Esophagus (tissue), 2 donors: ENCODE measurements at regions not wholly inside any gene's neighbourhood (a gene's known extent, or its start where the extent isn't known, plus 50 kb on each side); places are given as distances from the start of the nearest gene placed in this dataset.

Experiments used
- H3K27ac ChIP-seq, 2 donors: one replicate each; pipeline ENCODE4 v1.5.1; 2013; ENCODE audit warnings: low read depth in 2 of 2, mild to moderate bottlenecking in 2 of 2, inconsistent platforms in 1 of 2, low read length in 1 of 2, moderate library complexity in 1 of 2
- H3K27me3 ChIP-seq, 2 donors: one replicate each; pipeline ENCODE4 v1.6.1; 2013; ENCODE audit warnings: low read length in 2 of 2, control low read depth in 1 of 2, mild to moderate bottlenecking in 1 of 2; ENCODE audit not compliant: insufficient read depth in 2 of 2, control insufficient read depth in 1 of 2
- H3K36me3 ChIP-seq, 2 donors: one replicate each; pipeline ENCODE4 v1.6.1; 2013; ENCODE audit warnings: low read length in 1 of 2; ENCODE audit not compliant: control insufficient read depth in 2 of 2, insufficient read depth in 2 of 2
- H3K4me1 ChIP-seq, 2 donors: one replicate each; pipeline ENCODE4 v1.6.1; 2013; ENCODE audit warnings: low read length in 1 of 2; ENCODE audit not compliant: control insufficient read depth in 2 of 2, insufficient read depth in 2 of 2
- H3K4me3 ChIP-seq, 2 donors: one replicate each; pipeline ENCODE4 v1.5.1; 2013; ENCODE audit warnings: low read length in 2 of 2, mild to moderate bottlenecking in 2 of 2, low read depth in 1 of 2, moderate library complexity in 1 of 2
- H3K9me3 ChIP-seq, 2 donors: one replicate each; pipeline ENCODE4 v1.6.1; 2013; ENCODE audit warnings: mild to moderate bottlenecking in 2 of 2, low read depth in 1 of 2, low read length in 1 of 2, moderate library complexity in 1 of 2; ENCODE audit not compliant: control insufficient read depth in 2 of 2, insufficient read depth in 1 of 2
- WGBS, 2 donors: extraction: QIAGEN DNeasy Blood & Tissue Kit; methylation state at CpG; one replicate each; pipeline ENCODE4 v1.1.7; 2013; 5-methylcytosine and 5-hydroxymethylcytosine counted together
- donor health status: healthy with polysubstance abuse.
- donor health status: Bipolar disorder and iron deficiency.

DNA sequence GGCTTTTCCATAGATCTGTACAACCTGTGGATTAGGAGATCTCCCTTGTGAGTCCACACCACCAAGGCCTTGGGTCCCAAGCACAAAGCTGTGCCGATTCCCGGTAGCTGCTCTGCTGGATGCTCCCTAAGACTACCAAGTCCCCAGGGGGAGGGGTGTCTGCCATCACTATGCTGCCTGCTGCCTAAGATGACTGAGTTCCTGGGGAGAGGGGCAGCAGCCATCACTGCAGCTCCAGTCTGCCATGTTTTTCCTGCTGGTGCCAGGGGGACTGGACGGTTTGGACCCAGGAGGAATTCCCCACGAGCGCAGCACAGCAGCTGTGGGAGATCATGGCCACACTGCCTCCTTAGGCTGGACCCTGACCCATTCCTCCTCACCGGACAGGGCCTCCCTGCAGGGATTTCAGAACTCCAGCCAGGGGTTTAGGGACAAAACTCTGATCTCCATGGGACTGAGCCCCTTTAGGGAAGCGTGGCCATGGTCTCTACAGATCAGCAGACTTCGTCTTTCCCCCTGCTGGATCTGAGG lies 1049.8 kb downstream of the SORCS1 start:
- peaks cover 2 to 4% of the 10 kb centered on the region in 2 donors for H3K9me3 ChIP-seq
- H3K27ac ChIP-seq = no peak overlapping the region
- H3K4me1 ChIP-seq = no peaks in the 10 kb centered on the region
- 93% methylated on average over 8 of the region's 8 CpGs for WGBS, 2 donors
- no peaks in the 10 kb centered on the region for H3K36me3 ChIP-seq
- H3K4me3 ChIP-seq = no peak overlapping the region
- H3K27me3 ChIP-seq = no peaks in the 10 kb centered on the region

DNA sequence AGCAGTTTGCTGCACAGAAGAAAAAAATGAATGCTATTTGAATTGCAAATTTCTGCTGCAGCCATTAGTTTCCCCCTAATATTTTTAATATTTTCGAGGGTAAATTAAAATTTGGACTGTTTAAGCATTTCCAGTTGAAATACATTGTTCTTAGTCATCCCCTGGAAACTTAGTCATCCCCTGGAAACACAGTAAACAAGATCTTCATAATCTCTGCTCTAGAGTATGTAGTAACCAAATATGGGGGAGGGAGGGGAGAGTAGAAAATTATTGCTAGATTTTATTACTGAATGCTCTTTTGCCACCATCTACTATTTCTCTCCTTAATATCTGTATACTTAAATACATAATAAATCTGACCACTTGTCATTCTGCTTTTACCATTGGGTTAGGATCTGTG lies 1053.3 kb downstream of the SORCS1 start:
- H3K36me3 ChIP-seq = no peaks in the 10 kb centered on the region
- H3K27me3 ChIP-seq = no peaks in the 10 kb centered on the region
- H3K27ac ChIP-seq = no peak overlapping the region
- H3K4me3 ChIP-seq = no peak overlapping the region
- 20 to 36% methylated on average over 1 of the region's 1 CpG for WGBS, 2 donors
- H3K4me1 ChIP-seq = no peaks in the 10 kb centered on the region
- peaks cover 0 to 4% of the 10 kb centered on the region in 2 donors for H3K9me3 ChIP-seq

DNA sequence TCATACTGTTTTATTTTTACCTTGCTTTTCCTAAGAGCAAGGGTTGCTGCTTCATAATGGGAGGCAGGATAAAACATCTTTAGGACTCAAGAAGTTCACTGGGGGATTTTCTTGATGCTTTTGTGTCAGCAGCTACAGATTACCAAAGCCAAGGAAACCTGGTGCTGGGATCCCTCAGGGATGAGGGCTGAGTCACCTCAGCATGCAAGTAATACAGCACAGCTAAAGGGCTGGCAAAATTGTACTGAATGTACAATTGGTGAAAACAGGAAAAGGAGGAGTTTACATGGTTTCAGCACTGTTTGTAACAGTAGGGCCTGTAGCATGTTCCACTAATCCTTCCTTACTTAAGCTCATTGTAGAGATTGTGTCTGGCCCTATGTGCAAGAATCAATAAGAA lies 1056.8 kb downstream of the SORCS1 start:
- no peak overlapping the region for H3K27ac ChIP-seq

DNA sequence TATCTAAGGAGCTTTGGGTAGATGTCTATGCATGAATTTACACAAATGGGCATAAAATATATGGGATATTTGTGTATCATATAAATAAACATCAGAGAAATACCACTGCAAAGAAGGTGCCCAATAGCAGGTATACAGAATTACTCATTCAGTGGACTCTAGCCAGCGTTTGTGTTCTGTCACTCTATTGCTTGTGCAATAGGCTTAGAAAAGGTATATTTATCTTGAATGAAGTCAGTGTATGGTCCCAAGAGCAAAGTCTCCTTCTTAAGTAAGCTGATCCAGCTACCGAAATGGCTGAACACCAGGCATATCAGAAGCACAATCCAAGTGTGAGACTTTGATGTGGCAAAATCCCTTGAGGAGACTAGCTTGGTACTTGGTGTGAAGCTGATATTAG lies 1058.4 kb downstream of the SORCS1 start:
- H3K36me3 ChIP-seq = no peaks in the 10 kb centered on the region
- WGBS, 2 donors = 63 to 76% methylated on average over 2 of the region's 2 CpGs

More for the DNA sequence above, 1056.8 kb downstream of the SORCS1 start:
- Histone ChIP-seq H3K4me1 (no peaks in the 10 kb centered on the region), H3K4me3 (no peak overlapping the region), H3K36me3 (no peaks in the 10 kb centered on the region), H3K27me3 (no peaks in the 10 kb centered on the region), H3K9me3 (no peaks in the 10 kb centered on the region)

DNA sequence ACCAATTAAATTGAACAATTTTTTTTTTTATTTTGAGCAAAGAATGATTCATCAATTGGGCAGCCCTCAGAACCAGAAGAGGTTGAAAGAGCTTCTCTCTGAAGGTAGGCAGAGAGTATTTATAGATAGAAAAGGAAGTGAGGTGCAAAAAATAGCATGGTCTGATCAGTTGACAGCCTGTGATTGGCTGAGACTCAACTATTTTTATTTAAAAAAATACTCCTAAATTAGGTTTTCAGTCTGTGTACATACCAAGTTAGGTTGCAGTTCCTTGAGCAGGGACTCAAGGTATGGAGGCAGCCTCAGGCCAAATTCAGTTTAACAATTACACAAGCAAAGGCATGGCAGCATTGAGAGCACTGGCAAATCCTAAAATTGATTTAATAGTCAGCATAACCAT lies 1074.7 kb downstream of the SORCS1 start:
- no peaks in the 10 kb centered on the region for H3K27me3 ChIP-seq
- H3K36me3 ChIP-seq = no peaks in the 10 kb centered on the region
- no peaks in the 10 kb centered on the region for H3K4me1 ChIP-seq
- no peak overlapping the region for H3K27ac ChIP-seq
- no peaks in the 10 kb centered on the region for H3K9me3 ChIP-seq
- no peak overlapping the region for H3K4me3 ChIP-seq

More for the DNA sequence above, 1058.4 kb downstream of the SORCS1 start:
- Histone ChIP-seq H3K4me1 (no peaks in the 10 kb centered on the region), H3K9me3 (no peaks in the 10 kb centered on the region), H3K4me3 (no peak overlapping the region), H3K27me3 (no peaks in the 10 kb centered on the region), H3K27ac (no peak overlapping the region)

DNA sequence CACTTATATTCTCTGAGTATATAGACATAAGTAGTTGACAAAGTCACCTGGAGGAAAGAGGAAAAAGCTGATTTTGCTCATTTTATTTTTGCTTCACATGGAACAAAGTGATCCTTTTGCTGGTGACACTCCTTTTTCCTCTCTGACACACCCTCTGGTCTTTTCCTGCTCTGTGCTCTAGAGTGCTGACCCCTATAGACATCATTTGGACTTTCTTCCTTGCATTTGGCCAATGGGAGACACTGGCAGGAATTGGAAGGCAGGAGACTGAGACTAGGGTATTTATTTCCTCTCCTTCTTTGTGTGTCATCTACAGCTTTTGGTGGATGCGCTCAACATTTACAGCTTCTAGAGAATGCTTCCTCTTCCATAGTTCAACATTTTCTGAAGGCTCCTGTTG lies 1078.1 kb downstream of the SORCS1 start:
- 92 to 100% methylated on average over 1 of the region's 1 CpG for WGBS, 2 donors
- no peaks in the 10 kb centered on the region for H3K27me3 ChIP-seq
- H3K4me3 ChIP-seq = no peak overlapping the region
- H3K9me3 ChIP-seq = no peaks in the 10 kb centered on the region
- no peak overlapping the region for H3K27ac ChIP-seq
- no peaks in the 10 kb centered on the region for H3K36me3 ChIP-seq
- no peaks in the 10 kb centered on the region for H3K4me1 ChIP-seq

DNA sequence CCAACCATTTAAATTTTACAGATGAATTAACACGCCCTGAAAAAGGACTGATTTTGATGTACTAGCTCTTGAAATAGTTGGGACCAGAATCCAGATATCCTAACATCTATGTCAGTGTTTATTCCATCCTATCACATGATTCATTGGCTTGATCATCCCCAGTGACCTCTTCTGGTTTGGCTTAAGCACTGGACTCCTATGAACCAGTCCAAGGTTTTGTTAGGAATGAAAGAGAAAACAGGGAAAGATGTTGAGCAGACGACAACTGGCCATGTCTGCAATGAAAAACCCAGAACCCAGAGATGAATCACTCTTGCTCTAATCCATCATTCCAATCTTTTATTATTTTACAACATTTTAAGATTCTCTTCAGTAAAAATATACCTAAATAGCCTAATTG lies 1080.9 kb downstream of the SORCS1 start:
- Histone ChIP-seq H3K4me3 (no peak overlapping the region), H3K27ac (no peak overlapping the region), H3K4me1 (no peaks in the 10 kb centered on the region), H3K36me3 (no peaks in the 10 kb centered on the region), H3K9me3 (no peaks in the 10 kb centered on the region), H3K27me3 (no peaks in the 10 kb centered on the region)
- 65 to 74% methylated on average over 2 of the region's 2 CpGs for WGBS, 2 donors

DNA sequence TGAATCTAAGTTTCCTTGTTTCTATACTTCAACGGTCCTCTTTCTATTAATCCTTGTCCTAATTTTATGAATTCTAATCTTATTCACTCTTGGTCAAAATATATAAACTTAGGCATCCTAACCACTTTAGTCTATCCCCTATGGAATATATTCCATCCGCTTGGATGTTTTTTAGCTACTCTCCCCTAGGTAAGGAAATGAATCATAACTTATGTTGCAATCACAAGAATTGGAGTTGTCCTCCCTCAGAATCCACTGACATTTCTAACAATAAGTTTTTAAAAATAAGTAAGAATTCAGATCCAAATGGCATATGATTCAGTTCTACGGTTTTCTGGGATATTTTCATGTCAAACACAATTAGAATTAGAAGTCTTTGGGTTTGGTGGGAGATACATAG lies 1081.6 kb downstream of the SORCS1 start:
- Histone ChIP-seq H3K27me3 (no peaks in the 10 kb centered on the region), H3K4me3 (no peak overlapping the region), H3K4me1 (no peaks in the 10 kb centered on the region), H3K36me3 (no peaks in the 10 kb centered on the region), H3K27ac (no peak overlapping the region), H3K9me3 (no peaks in the 10 kb centered on the region)
- 72 to 76% methylated on average over 3 of the region's 3 CpGs for WGBS, 2 donors

DNA sequence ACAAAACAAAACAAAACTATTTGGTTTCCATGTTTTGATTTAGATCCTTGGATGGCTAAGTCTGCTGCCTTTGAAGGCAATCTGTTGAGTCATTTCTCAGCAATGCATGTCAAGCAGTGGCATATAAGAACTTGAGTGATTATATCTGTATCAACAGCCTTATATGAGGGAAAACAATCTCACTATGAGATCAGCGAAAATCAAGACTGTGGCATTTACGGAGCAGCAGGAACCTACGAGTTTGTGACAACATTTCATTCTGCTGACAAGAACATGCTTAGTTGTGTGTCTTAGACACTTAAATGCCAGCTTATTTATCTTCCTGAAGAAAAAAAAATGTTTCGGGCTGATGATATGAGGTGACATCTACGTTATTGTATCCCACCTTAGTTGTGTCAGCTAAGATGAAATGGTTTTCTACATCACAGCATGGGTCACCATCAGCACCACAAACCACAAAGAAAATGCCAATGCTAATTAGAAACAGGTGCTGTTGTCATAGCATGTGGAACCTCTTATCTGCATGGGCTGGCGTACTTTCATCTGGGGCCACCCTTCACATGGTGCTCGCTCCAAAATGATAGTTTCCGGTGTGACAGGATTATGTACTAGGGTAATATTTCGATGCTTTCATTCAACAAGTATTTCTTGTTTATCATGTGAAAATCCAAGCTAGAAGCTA lies 1085.5 kb downstream of the SORCS1 start:
- Histone ChIP-seq H3K9me3 (no peaks in the 10 kb centered on the region), H3K27ac (no peak overlapping the region), H3K36me3 (no peaks in the 10 kb centered on the region), H3K4me3 (no peak overlapping the region), H3K4me1 (no peaks in the 10 kb centered on the region), H3K27me3 (no peaks in the 10 kb centered on the region)
- 64 to 65% methylated on average over 9 of the region's 9 CpGs for WGBS, 2 donors

DNA sequence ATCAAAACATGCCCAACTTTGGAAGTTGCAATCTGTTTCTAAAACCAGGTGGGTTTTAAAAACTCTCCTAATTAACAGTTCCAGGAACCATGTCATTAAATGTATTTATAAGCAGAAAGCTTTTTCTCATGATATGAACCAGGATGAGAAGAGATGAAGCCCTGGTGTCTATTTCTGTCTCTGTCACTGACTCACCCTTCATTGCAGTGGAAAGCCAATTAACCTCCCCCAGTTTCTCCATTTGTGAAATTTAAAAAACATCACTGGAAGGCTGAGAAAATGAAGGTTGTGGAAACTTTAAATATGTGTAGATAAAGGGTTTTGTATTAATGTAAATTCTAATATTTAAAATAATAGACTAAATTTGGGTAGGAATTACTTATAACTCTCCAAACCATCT lies 1088.0 kb downstream of the SORCS1 start:
- Histone ChIP-seq H3K27me3 (no peaks in the 10 kb centered on the region), H3K27ac (no peak overlapping the region), H3K36me3 (no peaks in the 10 kb centered on the region), H3K4me1 (no peaks in the 10 kb centered on the region), H3K4me3 (no peak overlapping the region), H3K9me3 (no peaks in the 10 kb centered on the region)
